ENCODE measurements at regions not wholly inside any gene's neighbourhood (a gene's known extent, or its start where the extent isn't known, plus 50 kb on each side); places are given as distances from the start of the nearest gene placed in this dataset.

GRCh38 chr4:38430841-38431240 lies 233.2 kb upstream of the KLF3 start:
- no peak for DNase-seq (ENCODE audit: extremely low spot score, unreplicated experiment)
- Mint-ChIP-seq H3K4me3 (no peak overlapping the region), H3K4me1 (ENCODE audit: unreplicated experiment) (peaks cover 6% of the 10 kb centered on the region), H3K36me3 (no peaks in the 10 kb centered on the region), H3K27ac (no peak overlapping the region), H3K27me3 (no peaks in the 10 kb centered on the region), H3K9me3 (peaks cover 7% of the 10 kb centered on the region)
- no peak for TF ChIP-seq CTCF (conservative IDR thresholded peaks at IDR 0.05)

- no peaks in the 10 kb centered on the region for H3K27me3 Mint-ChIP-seq
- TF ChIP-seq CTCF (conservative IDR thresholded peaks at IDR 0.05) = no peak
- H3K36me3 Mint-ChIP-seq = no peaks in the 10 kb centered on the region
Observed at GRCh38 chr4:38442073-38442788, 221.8 kb upstream of the KLF3 start.

GRCh38 chr4:38449506-38450174 lies 214.4 kb upstream of the KLF3 start:
- H3K9me3 Mint-ChIP-seq = no peaks in the 10 kb centered on the region
- H3K4me1 Mint-ChIP-seq (ENCODE audit: unreplicated experiment) = no peaks in the 10 kb centered on the region
- H3K27ac Mint-ChIP-seq = no peak overlapping the region
- no peak for TF ChIP-seq CTCF (conservative IDR thresholded peaks at IDR 0.05)
- H3K4me3 Mint-ChIP-seq = no peak overlapping the region
- H3K36me3 Mint-ChIP-seq = no peaks in the 10 kb centered on the region
- no peak for DNase-seq (ENCODE audit: extremely low spot score, unreplicated experiment)
- H3K27me3 Mint-ChIP-seq = no peaks in the 10 kb centered on the region

More at GRCh38 chr4:38442073-38442788, 221.8 kb upstream of the KLF3 start:
- H3K4me3 Mint-ChIP-seq = no peak overlapping the region
- peaks cover 7% of the 10 kb centered on the region for H3K9me3 Mint-ChIP-seq
- H3K4me1 Mint-ChIP-seq (ENCODE audit: unreplicated experiment) = no peaks in the 10 kb centered on the region
- no peak overlapping the region for H3K27ac Mint-ChIP-seq
- DNase-seq (ENCODE audit: extremely low spot score, unreplicated experiment) = no peak

GRCh38 chr4:38452009-38452408 lies 212.0 kb upstream of the KLF3 start:
- no peak overlapping the region for H3K4me3 Mint-ChIP-seq
- H3K27me3 Mint-ChIP-seq = no peaks in the 10 kb centered on the region
- TF ChIP-seq CTCF (conservative IDR thresholded peaks at IDR 0.05) = no peak

GRCh38 chr4:38452542-38452941 lies 211.5 kb upstream of the KLF3 start:
- no peaks in the 10 kb centered on the region for H3K27me3 Mint-ChIP-seq
- H3K4me3 Mint-ChIP-seq = no peak overlapping the region
- no peak for DNase-seq (ENCODE audit: extremely low spot score, unreplicated experiment)
- no peak overlapping the region for H3K27ac Mint-ChIP-seq
- TF ChIP-seq CTCF (conservative IDR thresholded peaks at IDR 0.05) = no peak
- no peaks in the 10 kb centered on the region for H3K9me3 Mint-ChIP-seq
- H3K36me3 Mint-ChIP-seq = no peaks in the 10 kb centered on the region
- no peaks in the 10 kb centered on the region for H3K4me1 Mint-ChIP-seq (ENCODE audit: unreplicated experiment)

More at GRCh38 chr4:38452009-38452408, 212.0 kb upstream of the KLF3 start:
- Mint-ChIP-seq H3K27ac (no peak overlapping the region), H3K9me3 (no peaks in the 10 kb centered on the region), H3K36me3 (no peaks in the 10 kb centered on the region), H3K4me1 (ENCODE audit: unreplicated experiment) (no peaks in the 10 kb centered on the region)
- no peak for DNase-seq (ENCODE audit: extremely low spot score, unreplicated experiment)

Measured in type B pancreatic cell (in vitro differentiated cells).